PC-3 (cell line): ENCODE measurements at regions not wholly inside any gene's neighbourhood (a gene's known extent, or its start where the extent isn't known, plus 50 kb on each side); places are given as distances from the start of the nearest gene placed in this dataset.
A peak's percentile ranks its signal among the peaks of the same experiment; 100 is the strongest.

Source experiments
- ATAC-seq: fragments of 200-7000 bp; cut with Tn5 transposase; 2 replicates; pipeline ENCODE4 v1.9.1; 2020; ENCODE audit warnings: mild to moderate bottlenecking, moderate library complexity
- BruUV-seq: library from RNA; stranded (reverse); fragments of 400-500 nt; replicated peaks from 2 replicates; lab custom pipeline; 2021; lab: Mats Ljungman, UMichigan
- CTCF ChIA-PET: fragments of 300-600 bp; sonication (Branson Sonifier 250); formaldehyde crosslinking; loops from one replicate; lab custom pipeline; 2022; ENCODE audit warnings: antibody characterized with exemption; lab: Charles Lee
- POLR2A ChIA-PET: fragments of 300-600 bp; sonication (Branson Sonifier 250); formaldehyde crosslinking; loops from one replicate; lab custom pipeline; 2022; ENCODE audit warnings: antibody characterized with exemption; ENCODE audit not compliant: unreplicated experiment; lab: Charles Lee
- DNase-seq: peaks from one replicate; pipeline ENCODE4 v3.0.0-alpha.2; 2015
- H2AFZ ChIP-seq: fragments of 300-600 bp; sonication (generic); 2 replicates; pipeline ENCODE4 v1.6.0; 2016; ENCODE audit warnings: antibody characterized with exemption, low read length
- H3F3A ChIP-seq: fragments of 300-600 bp; sonication (generic); one replicate; pipeline ENCODE4 v1.6.0; 2017; ENCODE audit warnings: antibody characterized with exemption, low read length, control low read depth, mild to moderate bottlenecking; ENCODE audit not compliant: unreplicated experiment
- H3K27ac ChIP-seq: fragments of 300-600 bp; sonication (generic); 2 replicates; pipeline ENCODE4 v1.5.1; 2016; ENCODE audit warnings: mild to moderate bottlenecking, low read length
- H3K27me3 ChIP-seq: fragments of 300-600 bp; sonication (generic); 2 replicates; pipeline ENCODE4 v1.6.1; 2016; ENCODE audit warnings: low read length, mixed read lengths
- H3K36me3 ChIP-seq: fragments of 300-600 bp; sonication (generic); 2 replicates; pipeline ENCODE4 v1.6.1; 2016; ENCODE audit warnings: low read depth, mixed run types, low read length, mixed read lengths
- H3K4me1 ChIP-seq: fragments of 300-600 bp; sonication (generic); 2 replicates; pipeline ENCODE4 v1.5.1; 2016; ENCODE audit warnings: low read length; ENCODE audit not compliant: insufficient read depth
- H3K4me2 ChIP-seq: fragments of 300-600 bp; sonication (generic); 2 replicates; pipeline ENCODE4 v1.6.0; 2016; ENCODE audit warnings: low read length
- H3K4me3 ChIP-seq: fragments of 300-600 bp; sonication (generic); 2 replicates; pipeline ENCODE4 v1.5.1; 2016; ENCODE audit warnings: mild to moderate bottlenecking, low read length, mixed read lengths
- H3K79me2 ChIP-seq: fragments of 300-600 bp; sonication (generic); 2 replicates; pipeline ENCODE4 v1.6.1; 2017; ENCODE audit warnings: low read length, mixed read lengths
- H3K9ac ChIP-seq: fragments of 300-600 bp; sonication (generic); 2 replicates; pipeline ENCODE4 v1.6.0; 2016; ENCODE audit warnings: mild to moderate bottlenecking, low read length
- H3K9me2 ChIP-seq: fragments of 300-600 bp; sonication (generic); replicated peaks from 2 replicates; pipeline ENCODE4 v1.6.1; 2016; ENCODE audit warnings: mixed run types, low read length, mixed read lengths
- H3K9me3 ChIP-seq: fragments of 300-600 bp; sonication (generic); 2 replicates; pipeline ENCODE4 v1.6.1; 2016; ENCODE audit warnings: low read length, mixed read lengths
- H4K20me1 ChIP-seq: fragments of 300-600 bp; sonication (generic); 2 replicates; pipeline ENCODE4 v1.6.1; 2016; ENCODE audit warnings: low read length, mixed read lengths
- EZH2 ChIP-seq: fragments of 300-600 bp; sonication (generic); IDR thresholded peaks from one replicate; pipeline ENCODE4 v1.6.1; 2017; ENCODE audit warnings: antibody characterized with exemption, mild to moderate bottlenecking, low read length; ENCODE audit not compliant: unreplicated experiment
- EZH2phosphoT487 ChIP-seq: fragments of 300-600 bp; sonication (generic); IDR thresholded peaks from 2 replicates; pipeline ENCODE4 v1.6.1; 2018; ENCODE audit warnings: mild to moderate bottlenecking, antibody characterized with exemption, low read length, borderline replicate concordance
- intact Hi-C: fragments of 100-400 bp; cut with micrococcal nuclease; formaldehyde crosslinking; loops from 2 replicates; pipeline ENCODE4 v1.9.0; 2023
- TF ChIP-seq, protein P1 (sequence below): fragments of 300-600 bp; sonication (generic); conservative IDR thresholded peaks from 2 replicates; pipeline ENCODE4 v1.5.1; 2017; ENCODE audit warnings: antibody characterized with exemption, low read depth, mild to moderate bottlenecking, low read length

DNA sequence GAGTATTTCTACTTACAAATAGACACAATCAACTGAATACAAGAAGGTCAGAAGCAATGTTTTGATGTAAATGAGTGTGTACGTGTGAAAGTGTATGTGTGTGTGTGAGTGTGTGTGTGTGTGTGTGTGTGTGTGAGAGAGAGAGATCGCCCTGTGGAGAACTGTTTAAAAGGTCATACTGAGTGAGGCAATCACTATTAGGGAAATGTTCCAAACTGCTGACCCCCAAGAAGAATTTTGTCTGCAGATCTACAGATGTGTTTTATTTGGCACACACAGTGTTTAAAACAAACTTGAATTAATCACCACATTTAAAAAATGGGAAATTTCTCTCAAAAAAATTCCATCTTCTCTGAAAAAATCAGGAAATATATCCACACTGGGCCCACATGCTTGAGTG is 1069.1 kb downstream of the SLC6A15 start:
- no peak for DNase-seq
- H3K36me3 ChIP-seq = no peaks in the 10 kb centered on the region
- no peak for TF ChIP-seq EZH2
- TF ChIP-seq, protein P1, sequence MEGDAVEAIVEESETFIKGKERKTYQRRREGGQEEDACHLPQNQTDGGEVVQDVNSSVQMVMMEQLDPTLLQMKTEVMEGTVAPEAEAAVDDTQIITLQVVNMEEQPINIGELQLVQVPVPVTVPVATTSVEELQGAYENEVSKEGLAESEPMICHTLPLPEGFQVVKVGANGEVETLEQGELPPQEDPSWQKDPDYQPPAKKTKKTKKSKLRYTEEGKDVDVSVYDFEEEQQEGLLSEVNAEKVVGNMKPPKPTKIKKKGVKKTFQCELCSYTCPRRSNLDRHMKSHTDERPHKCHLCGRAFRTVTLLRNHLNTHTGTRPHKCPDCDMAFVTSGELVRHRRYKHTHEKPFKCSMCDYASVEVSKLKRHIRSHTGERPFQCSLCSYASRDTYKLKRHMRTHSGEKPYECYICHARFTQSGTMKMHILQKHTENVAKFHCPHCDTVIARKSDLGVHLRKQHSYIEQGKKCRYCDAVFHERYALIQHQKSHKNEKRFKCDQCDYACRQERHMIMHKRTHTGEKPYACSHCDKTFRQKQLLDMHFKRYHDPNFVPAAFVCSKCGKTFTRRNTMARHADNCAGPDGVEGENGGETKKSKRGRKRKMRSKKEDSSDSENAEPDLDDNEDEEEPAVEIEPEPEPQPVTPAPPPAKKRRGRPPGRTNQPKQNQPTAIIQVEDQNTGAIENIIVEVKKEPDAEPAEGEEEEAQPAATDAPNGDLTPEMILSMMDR = no peak
- no peak for TF ChIP-seq EZH2phosphoT487
- ChIA-PET POLR2A (no interaction called here), CTCF (no interaction called here)
- no peaks in the 10 kb centered on the region for H3K9me3 ChIP-seq
- H4K20me1 ChIP-seq = no peaks in the 10 kb centered on the region
- H3K9me2 ChIP-seq = no peaks in the 10 kb centered on the region
- no peak for ATAC-seq
- H3K4me1 ChIP-seq = peaks cover 7% of the 10 kb centered on the region; the same call in 1 of the 2 replicates
- H3K9ac ChIP-seq = no peak overlapping the region
- BruUV-seq = no TSS peak
- H3K4me2 ChIP-seq = no peak overlapping the region
- no peak overlapping the region for H3K4me3 ChIP-seq
- H3K27ac ChIP-seq = no peak overlapping the region
- intact Hi-C loops = no loop called here
- no peak overlapping the region for H2AFZ ChIP-seq
- no peaks in the 10 kb centered on the region for H3F3A ChIP-seq
- no peaks in the 10 kb centered on the region for H3K27me3 ChIP-seq
- no peaks in the 10 kb centered on the region for H3K79me2 ChIP-seq

DNA sequence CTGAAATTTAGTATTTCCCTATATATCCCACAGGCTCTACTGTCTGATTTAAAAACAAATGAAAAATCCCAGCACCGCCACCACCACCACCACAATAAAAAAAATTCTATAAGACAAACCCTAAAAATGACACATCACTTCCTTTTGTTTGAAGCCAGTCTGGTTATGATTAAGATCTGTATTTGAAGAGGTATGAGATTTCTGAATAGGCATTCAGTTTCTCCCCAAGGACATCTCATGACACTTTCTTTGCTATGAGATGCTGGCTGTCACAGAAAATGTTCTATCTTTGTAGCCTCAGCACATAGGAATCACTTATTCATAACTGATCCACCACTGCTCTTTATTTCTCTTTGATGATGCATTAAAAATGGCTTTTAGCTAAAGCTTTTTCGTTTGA is 1071.0 kb downstream of the SLC6A15 start:
- Histone ChIP-seq H3K4me2 (no peak overlapping the region), H3K4me1 (peaks cover 7% of the 10 kb centered on the region; the same call in 1 of the 2 replicates), H2AFZ (no peak overlapping the region), H3K36me3 (no peaks in the 10 kb centered on the region), H3K9me2 (no peaks in the 10 kb centered on the region), H3K79me2 (no peaks in the 10 kb centered on the region), H3K9ac (no peak overlapping the region), H3F3A (no peaks in the 10 kb centered on the region), H3K27ac (no peak overlapping the region), H4K20me1 (no peaks in the 10 kb centered on the region), H3K27me3 (no peaks in the 10 kb centered on the region), H3K9me3 (no peaks in the 10 kb centered on the region), H3K4me3 (no peak overlapping the region)
- ATAC-seq (peak; percentile 71), DNase-seq (peak; percentile 57)
- BruUV-seq = no TSS peak
- CTCF ChIA-PET = no interaction called here
- intact Hi-C loops = no loop called here
- TF ChIP-seq EZH2phosphoT487 (no peak), EZH2 (no peak)
- TF ChIP-seq, protein P1 = no peak
- POLR2A ChIA-PET = no interaction called here

GRCh38 chr12:83827860-83828259 is 1084.7 kb downstream of the SLC6A15 start:
- intact Hi-C loops = loop anchor here (10.0 kb wide), 2 partner anchors 557 to 677 kb away; no protein-coding TSS in a partner anchor

More at GRCh38 chr12:83827860-83828259, 1084.7 kb downstream of the SLC6A15 start:
- no peaks in the 10 kb centered on the region for H3K27me3 ChIP-seq
- no peak for TF ChIP-seq EZH2phosphoT487
- TF ChIP-seq EZH2 = no peak
- TF ChIP-seq, protein P1 = peak; percentile 38
- no peaks in the 10 kb centered on the region for H4K20me1 ChIP-seq
- ChIA-PET POLR2A (no interaction called here), CTCF (no interaction called here)
- H3F3A ChIP-seq = no peaks in the 10 kb centered on the region
- H3K36me3 ChIP-seq = no peaks in the 10 kb centered on the region
- no peak overlapping the region for H3K27ac ChIP-seq
- peak; percentile 54 for DNase-seq
- no peaks in the 10 kb centered on the region for H3K4me1 ChIP-seq
- no peak overlapping the region for H2AFZ ChIP-seq
- H3K79me2 ChIP-seq = no peaks in the 10 kb centered on the region
- H3K9me2 ChIP-seq = no peaks in the 10 kb centered on the region
- H3K4me2 ChIP-seq = no peak overlapping the region
- no peak overlapping the region for H3K9ac ChIP-seq
- H3K4me3 ChIP-seq = no peak overlapping the region
- BruUV-seq = no TSS peak
- no peaks in the 10 kb centered on the region for H3K9me3 ChIP-seq
- no peak for ATAC-seq
